ENCODE measurements at regions not wholly inside any gene's neighbourhood (a gene's known extent, or its start where the extent isn't known, plus 50 kb on each side); places are given as distances from the start of the nearest gene placed in this dataset.

- H3K27ac ChIP-seq (ENCODE audit: low read depth in 2 of 2, low read length in 2 of 2) = no peak overlapping the region
- H3K9me3 ChIP-seq (ENCODE audit: control insufficient read depth in 2 of 2, low read length in 2 of 2) = no peaks in the 10 kb centered on the region
- no peaks in the 10 kb centered on the region for H3K27me3 ChIP-seq (ENCODE audit: control insufficient read depth in 2 of 2, insufficient read depth in 2 of 2, low read length in 2 of 2)
- H3K9ac ChIP-seq (ENCODE audit: low read depth in 1 of 2, low read length in 2 of 2) = no peak overlapping the region
- peaks cover 4 to 11% of the 10 kb centered on the region in 2 donors for H3K4me1 ChIP-seq (ENCODE audit: control insufficient read depth in 2 of 2, insufficient read depth in 2 of 2, low read length in 2 of 2)
- H3K4me3 ChIP-seq (ENCODE audit: low read length in 2 of 2) = no peak overlapping the region
- no peaks in the 10 kb centered on the region for H3K36me3 ChIP-seq (ENCODE audit: control insufficient read depth in 2 of 2, insufficient read depth in 2 of 2, low read length in 2 of 2)
These were observed 100.7 kb downstream of the VCPKMT start for GRCh38 chr14:50015716-50016115.

GRCh38 chr14:50018201-50018932, 98.0 kb downstream of the VCPKMT start:
- H3K36me3 ChIP-seq (ENCODE audit: control insufficient read depth in 2 of 2, insufficient read depth in 2 of 2, low read length in 2 of 2) = no peaks in the 10 kb centered on the region
- H3K4me3 ChIP-seq (ENCODE audit: low read length in 2 of 2) = no peak overlapping the region
- H3K27me3 ChIP-seq (ENCODE audit: control insufficient read depth in 2 of 2, insufficient read depth in 2 of 2, low read length in 2 of 2) = no peaks in the 10 kb centered on the region
- no peaks in the 10 kb centered on the region for H3K9me3 ChIP-seq (ENCODE audit: control insufficient read depth in 2 of 2, low read length in 2 of 2)
- H3K9ac ChIP-seq (ENCODE audit: low read depth in 1 of 2, low read length in 2 of 2) = no peak overlapping the region
- H3K27ac ChIP-seq (ENCODE audit: low read depth in 2 of 2, low read length in 2 of 2) = no peak overlapping the region
- H3K4me1 ChIP-seq (ENCODE audit: control insufficient read depth in 2 of 2, insufficient read depth in 2 of 2, low read length in 2 of 2) = peaks cover 4 to 11% of the 10 kb centered on the region in 2 donors

GRCh38 chr14:50018933-50019210, 97.5 kb downstream of the VCPKMT start:
- peaks cover 4 to 9% of the 10 kb centered on the region in 2 donors for H3K4me1 ChIP-seq (ENCODE audit: control insufficient read depth in 2 of 2, insufficient read depth in 2 of 2, low read length in 2 of 2)
- no peak overlapping the region for H3K4me3 ChIP-seq (ENCODE audit: low read length in 2 of 2)
- H3K9me3 ChIP-seq (ENCODE audit: control insufficient read depth in 2 of 2, low read length in 2 of 2) = no peaks in the 10 kb centered on the region
- H3K27ac ChIP-seq (ENCODE audit: low read depth in 2 of 2, low read length in 2 of 2) = no peak overlapping the region
- H3K27me3 ChIP-seq (ENCODE audit: control insufficient read depth in 2 of 2, insufficient read depth in 2 of 2, low read length in 2 of 2) = no peaks in the 10 kb centered on the region
- no peak overlapping the region for H3K9ac ChIP-seq (ENCODE audit: low read depth in 1 of 2, low read length in 2 of 2)
- H3K36me3 ChIP-seq (ENCODE audit: control insufficient read depth in 2 of 2, insufficient read depth in 2 of 2, low read length in 2 of 2) = no peaks in the 10 kb centered on the region

- Histone ChIP-seq H3K36me3 (ENCODE audit: control insufficient read depth in 2 of 2, insufficient read depth in 2 of 2, low read length in 2 of 2) (no peaks in the 10 kb centered on the region), H3K4me3 (ENCODE audit: low read length in 2 of 2) (no peak overlapping the region), H3K27me3 (ENCODE audit: control insufficient read depth in 2 of 2, insufficient read depth in 2 of 2, low read length in 2 of 2) (no peaks in the 10 kb centered on the region), H3K9me3 (ENCODE audit: control insufficient read depth in 2 of 2, low read length in 2 of 2) (no peaks in the 10 kb centered on the region), H3K4me1 (ENCODE audit: control insufficient read depth in 2 of 2, insufficient read depth in 2 of 2, low read length in 2 of 2) (peaks cover 4 to 9% of the 10 kb centered on the region in 2 donors), H3K27ac (ENCODE audit: low read depth in 2 of 2, low read length in 2 of 2) (no peak overlapping the region), H3K9ac (ENCODE audit: low read depth in 1 of 2, low read length in 2 of 2) (no peak overlapping the region)
These were observed 96.2 kb downstream of the VCPKMT start for GRCh38 chr14:50020184-50020583.

- Histone ChIP-seq H3K4me3 (ENCODE audit: low read length in 2 of 2) (no peak overlapping the region), H3K27me3 (ENCODE audit: control insufficient read depth in 2 of 2, insufficient read depth in 2 of 2, low read length in 2 of 2) (no peaks in the 10 kb centered on the region), H3K9me3 (ENCODE audit: control insufficient read depth in 2 of 2, low read length in 2 of 2) (peaks cover 0 to 3% of the 10 kb centered on the region in 2 donors), H3K36me3 (ENCODE audit: control insufficient read depth in 2 of 2, insufficient read depth in 2 of 2, low read length in 2 of 2) (no peaks in the 10 kb centered on the region), H3K27ac (ENCODE audit: low read depth in 2 of 2, low read length in 2 of 2) (no peak overlapping the region), H3K4me1 (ENCODE audit: control insufficient read depth in 2 of 2, insufficient read depth in 2 of 2, low read length in 2 of 2) (peaks cover 4 to 9% of the 10 kb centered on the region in 2 donors), H3K9ac (ENCODE audit: low read depth in 1 of 2, low read length in 2 of 2) (no peak overlapping the region)
These were observed 95.6 kb downstream of the VCPKMT start for GRCh38 chr14:50020799-50021198.

- Histone ChIP-seq H3K4me1 (ENCODE audit: control insufficient read depth in 2 of 2, insufficient read depth in 2 of 2, low read length in 2 of 2) (peaks cover 4 to 9% of the 10 kb centered on the region in 2 donors), H3K9ac (ENCODE audit: low read depth in 1 of 2, low read length in 2 of 2) (no peak overlapping the region), H3K9me3 (ENCODE audit: control insufficient read depth in 2 of 2, low read length in 2 of 2) (peaks cover 0 to 4% of the 10 kb centered on the region in 2 donors), H3K27me3 (ENCODE audit: control insufficient read depth in 2 of 2, insufficient read depth in 2 of 2, low read length in 2 of 2) (no peaks in the 10 kb centered on the region), H3K4me3 (ENCODE audit: low read length in 2 of 2) (no peak overlapping the region), H3K27ac (ENCODE audit: low read depth in 2 of 2, low read length in 2 of 2) (no peak overlapping the region), H3K36me3 (ENCODE audit: control insufficient read depth in 2 of 2, insufficient read depth in 2 of 2, low read length in 2 of 2) (no peaks in the 10 kb centered on the region)
These were observed 94.9 kb downstream of the VCPKMT start for GRCh38 chr14:50021261-50022031.

GRCh38 chr14:50022661-50023060, 93.7 kb downstream of the VCPKMT start:
- peaks cover 4 to 9% of the 10 kb centered on the region in 2 donors for H3K4me1 ChIP-seq (ENCODE audit: control insufficient read depth in 2 of 2, insufficient read depth in 2 of 2, low read length in 2 of 2)

GRCh38 chr14:50023671-50024490, 92.5 kb downstream of the VCPKMT start:
- Histone ChIP-seq H3K4me3 (ENCODE audit: low read length in 2 of 2) (no peak overlapping the region), H3K27me3 (ENCODE audit: control insufficient read depth in 2 of 2, insufficient read depth in 2 of 2, low read length in 2 of 2) (no peaks in the 10 kb centered on the region), H3K4me1 (ENCODE audit: control insufficient read depth in 2 of 2, insufficient read depth in 2 of 2, low read length in 2 of 2) (no peaks in the 10 kb centered on the region), H3K9ac (ENCODE audit: low read depth in 1 of 2, low read length in 2 of 2) (no peak overlapping the region), H3K27ac (ENCODE audit: low read depth in 2 of 2, low read length in 2 of 2) (peak overlapping the region; percentile 50 to 58), H3K36me3 (ENCODE audit: control insufficient read depth in 2 of 2, insufficient read depth in 2 of 2, low read length in 2 of 2) (no peaks in the 10 kb centered on the region), H3K9me3 (ENCODE audit: control insufficient read depth in 2 of 2, low read length in 2 of 2) (peaks cover 0 to 4% of the 10 kb centered on the region in 2 donors)

More at GRCh38 chr14:50022661-50023060, 93.7 kb downstream of the VCPKMT start:
- Histone ChIP-seq H3K27ac (ENCODE audit: low read depth in 2 of 2, low read length in 2 of 2) (no peak overlapping the region), H3K36me3 (ENCODE audit: control insufficient read depth in 2 of 2, insufficient read depth in 2 of 2, low read length in 2 of 2) (no peaks in the 10 kb centered on the region), H3K9ac (ENCODE audit: low read depth in 1 of 2, low read length in 2 of 2) (no peak overlapping the region), H3K9me3 (ENCODE audit: control insufficient read depth in 2 of 2, low read length in 2 of 2) (peaks cover 0 to 4% of the 10 kb centered on the region in 2 donors), H3K27me3 (ENCODE audit: control insufficient read depth in 2 of 2, insufficient read depth in 2 of 2, low read length in 2 of 2) (no peaks in the 10 kb centered on the region), H3K4me3 (ENCODE audit: low read length in 2 of 2) (no peak overlapping the region)

- H3K36me3 ChIP-seq (ENCODE audit: control insufficient read depth in 2 of 2, insufficient read depth in 2 of 2, low read length in 2 of 2) = no peaks in the 10 kb centered on the region
- H3K27me3 ChIP-seq (ENCODE audit: control insufficient read depth in 2 of 2, insufficient read depth in 2 of 2, low read length in 2 of 2) = no peaks in the 10 kb centered on the region
- H3K9ac ChIP-seq (ENCODE audit: low read depth in 1 of 2, low read length in 2 of 2) = no peak overlapping the region
- H3K27ac ChIP-seq (ENCODE audit: low read depth in 2 of 2, low read length in 2 of 2) = no peak overlapping the region
- H3K4me1 ChIP-seq (ENCODE audit: control insufficient read depth in 2 of 2, insufficient read depth in 2 of 2, low read length in 2 of 2) = no peaks in the 10 kb centered on the region
- H3K4me3 ChIP-seq (ENCODE audit: low read length in 2 of 2) = no peak overlapping the region
- H3K9me3 ChIP-seq (ENCODE audit: control insufficient read depth in 2 of 2, low read length in 2 of 2) = peaks cover 0 to 4% of the 10 kb centered on the region in 2 donors
These were observed 91.3 kb downstream of the VCPKMT start for GRCh38 chr14:50025073-50025472.

- H3K4me3 ChIP-seq (ENCODE audit: low read length in 2 of 2) = no peak overlapping the region
- H3K27ac ChIP-seq (ENCODE audit: low read depth in 2 of 2, low read length in 2 of 2) = no peak overlapping the region
- H3K9ac ChIP-seq (ENCODE audit: low read depth in 1 of 2, low read length in 2 of 2) = no peak overlapping the region
- H3K36me3 ChIP-seq (ENCODE audit: control insufficient read depth in 2 of 2, insufficient read depth in 2 of 2, low read length in 2 of 2) = no peaks in the 10 kb centered on the region
- H3K9me3 ChIP-seq (ENCODE audit: control insufficient read depth in 2 of 2, low read length in 2 of 2) = peaks cover 0 to 4% of the 10 kb centered on the region in 2 donors
- no peaks in the 10 kb centered on the region for H3K27me3 ChIP-seq (ENCODE audit: control insufficient read depth in 2 of 2, insufficient read depth in 2 of 2, low read length in 2 of 2)
- no peaks in the 10 kb centered on the region for H3K4me1 ChIP-seq (ENCODE audit: control insufficient read depth in 2 of 2, insufficient read depth in 2 of 2, low read length in 2 of 2)
These were observed 90.6 kb downstream of the VCPKMT start for GRCh38 chr14:50025776-50026175.

Measured in mucosa of rectum (tissue), 2 donors.